GM23338 (cell line): ENCODE measurements at regions not wholly inside any gene's neighbourhood (a gene's known extent, or its start where the extent isn't known, plus 50 kb on each side); places are given as distances from the start of the nearest gene placed in this dataset.

ENCODE experiments used
- CTCF ChIP-seq, 2 experiments: fragments of 200-600 bp in 1 of 2; sonication (generic) in 1 of 2; conservative IDR thresholded peaks; 2 replicates each; pipeline versions ENCODE4 v1.5.1 to v1.6.1; 2016 to 2017; ENCODE audit warnings: antibody characterized with exemption in 2 of 2, low read depth in 2 of 2, mild to moderate bottlenecking in 2 of 2, moderate library complexity in 1 of 2
- POLR2AphosphoS5 ChIP-seq: IDR thresholded peaks from 2 replicates; pipeline ENCODE4 v1.6.1; 2016; ENCODE audit warnings: antibody characterized with exemption, low read depth

- TF ChIP-seq POLR2AphosphoS5, result no peak
- TF ChIP-seq CTCF (conservative IDR thresholded peaks at IDR 0.05; ENCODE audit: low read depth in 2 of 2), result no peak
Measured at GRCh38 chr20:52071136-52071535, 120.4 kb downstream of the ZFP64 start.
